ENCODE measurements at regions not wholly inside any gene's neighbourhood (a gene's known extent, or its start where the extent isn't known, plus 50 kb on each side); places are given as distances from the start of the nearest gene placed in this dataset.

DNA sequence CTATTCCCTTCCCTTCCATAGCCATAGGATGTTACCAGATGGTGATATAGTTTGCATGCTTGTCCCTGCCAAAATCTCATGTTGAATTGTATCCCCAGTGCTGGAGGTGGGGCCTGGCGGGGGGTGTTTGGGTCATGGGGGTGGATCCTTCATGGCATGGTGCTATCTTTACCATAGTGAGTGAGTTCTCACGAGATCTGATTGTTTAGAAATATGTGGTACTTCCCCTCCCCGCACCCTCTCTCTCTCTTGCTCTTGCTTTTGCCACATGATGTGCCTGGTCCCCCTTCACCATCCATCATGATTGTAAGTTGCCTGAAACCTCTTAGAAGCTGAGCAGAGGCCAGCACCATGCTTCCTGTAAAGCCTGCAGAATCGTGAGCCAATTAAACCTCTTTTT lies 181.3 kb downstream of the CAND1 start:
- DNase-seq (ENCODE audit: low read depth, low spot score) (no peak), FAIRE-seq (no peak)
- Histone ChIP-seq H3K4me3 (replicated peaks in 1 of 3; ENCODE audit: insufficient read depth in 1 of 3, low read depth in 1 of 3, low read length in 3 of 3) (no peak overlapping the region), H4K20me1 (replicated peaks; ENCODE audit: control insufficient read depth, extremely low read depth, insufficient read depth, low read length) (no peaks in the 10 kb centered on the region), H3K27ac (ENCODE audit: insufficient read depth, low read depth, low read length) (no peak overlapping the region), H3K4me1 (ENCODE audit: control insufficient read depth, extremely low read depth, insufficient read depth, low read length) (no peaks in the 10 kb centered on the region), H3K79me2 (ENCODE audit: control insufficient read depth, insufficient read depth, low read length) (no peaks in the 10 kb centered on the region), H3K9ac (replicated peaks; ENCODE audit: extremely low read depth, insufficient read depth, low read length) (no peak overlapping the region), H3K9me1 (replicated peaks; ENCODE audit: control insufficient read depth, extremely low read depth, insufficient read depth, low read length) (no peaks in the 10 kb centered on the region), H3K9me3 (replicated peaks; ENCODE audit: control insufficient read depth, insufficient read depth, low read length) (no peaks in the 10 kb centered on the region), H3K27me3 (ENCODE audit: control insufficient read depth in 2 of 2, insufficient read depth in 2 of 2, low read length in 2 of 2) (no peaks in the 10 kb centered on the region), H2AFZ (ENCODE audit: low read depth, low read length) (no peak overlapping the region), H3K36me3 (ENCODE audit: control insufficient read depth in 2 of 2, extremely low read depth in 1 of 2, insufficient read depth in 2 of 2, low read length in 2 of 2) (no peaks in the 10 kb centered on the region), H3K4me2 (ENCODE audit: insufficient read depth, low read length) (no peak overlapping the region)
- dilution Hi-C loops (cut with MboI; ENCODE audit: extremely low pct_ligation_motif_present, low sequenced_read_pairs) (no loop called here), intact Hi-C loops (cut with micrococcal nuclease) (no loop called here)
- BruUV-seq (replicated peaks) = no TSS peak
- ChIA-PET CTCF (interaction anchor here (1.6 kb wide), 1 partner anchor 492 kb away, joined by 4 read pairs; no protein-coding TSS in a partner anchor), POLR2A (no interaction called here)
- TF ChIP-seq, protein P1, sequence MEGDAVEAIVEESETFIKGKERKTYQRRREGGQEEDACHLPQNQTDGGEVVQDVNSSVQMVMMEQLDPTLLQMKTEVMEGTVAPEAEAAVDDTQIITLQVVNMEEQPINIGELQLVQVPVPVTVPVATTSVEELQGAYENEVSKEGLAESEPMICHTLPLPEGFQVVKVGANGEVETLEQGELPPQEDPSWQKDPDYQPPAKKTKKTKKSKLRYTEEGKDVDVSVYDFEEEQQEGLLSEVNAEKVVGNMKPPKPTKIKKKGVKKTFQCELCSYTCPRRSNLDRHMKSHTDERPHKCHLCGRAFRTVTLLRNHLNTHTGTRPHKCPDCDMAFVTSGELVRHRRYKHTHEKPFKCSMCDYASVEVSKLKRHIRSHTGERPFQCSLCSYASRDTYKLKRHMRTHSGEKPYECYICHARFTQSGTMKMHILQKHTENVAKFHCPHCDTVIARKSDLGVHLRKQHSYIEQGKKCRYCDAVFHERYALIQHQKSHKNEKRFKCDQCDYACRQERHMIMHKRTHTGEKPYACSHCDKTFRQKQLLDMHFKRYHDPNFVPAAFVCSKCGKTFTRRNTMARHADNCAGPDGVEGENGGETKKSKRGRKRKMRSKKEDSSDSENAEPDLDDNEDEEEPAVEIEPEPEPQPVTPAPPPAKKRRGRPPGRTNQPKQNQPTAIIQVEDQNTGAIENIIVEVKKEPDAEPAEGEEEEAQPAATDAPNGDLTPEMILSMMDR (IDR thresholded peaks at IDR 0.05; ENCODE audit: extremely low read depth in 1 of 2, insufficient read depth in 1 of 2, low read depth in 1 of 2, low read length in 2 of 2) = no peak
- TF ChIP-seq FOS (IDR thresholded peaks at IDR 0.05; ENCODE audit: borderline replicate concordance, insufficient read depth, low read length) (no peak), POLR2A (IDR thresholded peaks at IDR 0.05; ENCODE audit: low read depth, low read length) (no peak), MYC (IDR thresholded peaks at IDR 0.05; ENCODE audit: low read depth, low read length) (no peak), JUN (IDR thresholded peaks at IDR 0.05; ENCODE audit: borderline replicate concordance, insufficient read depth, insufficient read length, low read depth) (no peak), POLR2AphosphoS5 (IDR thresholded peaks at IDR 0.05; ENCODE audit: insufficient read depth, low read depth, low read length) (no peak), EZH2 (IDR thresholded peaks at IDR 0.05; ENCODE audit: borderline replicate concordance, low read depth, low read length, severe bottlenecking) (no peak), GATA2 (IDR thresholded peaks at IDR 0.05; ENCODE audit: insufficient read depth, insufficient read length, low read depth, low read length) (no peak)
- TF ChIP-seq, protein P2, sequence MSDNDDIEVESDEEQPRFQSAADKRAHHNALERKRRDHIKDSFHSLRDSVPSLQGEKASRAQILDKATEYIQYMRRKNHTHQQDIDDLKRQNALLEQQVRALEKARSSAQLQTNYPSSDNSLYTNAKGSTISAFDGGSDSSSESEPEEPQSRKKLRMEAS (IDR thresholded peaks at IDR 0.05; ENCODE audit: insufficient read depth, insufficient read length) = no peak
